H9 (cell line): ENCODE measurements at regions not wholly inside any gene's neighbourhood (a gene's known extent, or its start where the extent isn't known, plus 50 kb on each side); places are given as distances from the start of the nearest gene placed in this dataset.

Source experiments
- DNase-seq: peaks from one replicate; pipeline ENCODE4 v3.0.0-alpha.2; 2017
- H2AFZ ChIP-seq: one replicate; pipeline ENCODE4 v1.6.1; 2013; ENCODE audit warnings: mild to moderate bottlenecking, low read length, control low read depth, moderate library complexity
- H2AK5ac ChIP-seq: 2 replicates; pipeline ENCODE4 v1.6.1; 2013; ENCODE audit warnings: low read length, control low read depth, mixed read lengths; ENCODE audit not compliant: insufficient read length
- H2BK120ac ChIP-seq: one replicate; pipeline ENCODE4 v1.6.1; 2013; ENCODE audit warnings: low read depth, mild to moderate bottlenecking, low read length, control low read depth, inconsistent platforms; ENCODE audit not compliant: poor library complexity, severe bottlenecking
- H2BK12ac ChIP-seq: 2 replicates; pipeline ENCODE4 v1.6.1; 2013; ENCODE audit warnings: low read length, control low read depth, mixed read lengths, low read depth; ENCODE audit not compliant: insufficient read length
- H2BK15ac ChIP-seq: 2 replicates; pipeline ENCODE4 v1.6.1; 2013; ENCODE audit warnings: low read depth, low read length, control low read depth
- H2BK20ac ChIP-seq: one replicate; pipeline ENCODE4 v1.6.1; 2013; ENCODE audit warnings: low read depth, mild to moderate bottlenecking, low read length, control low read depth, inconsistent platforms; ENCODE audit not compliant: poor library complexity, severe bottlenecking
- H2BK5ac ChIP-seq: 2 replicates; pipeline ENCODE4 v1.6.1; 2013; ENCODE audit warnings: low read length, control low read depth, mixed read lengths; ENCODE audit not compliant: insufficient read length
- H3K14ac ChIP-seq: 2 replicates; pipeline ENCODE4 v1.6.1; 2013; ENCODE audit warnings: low read length, control low read depth; ENCODE audit not compliant: insufficient read depth
- H3K18ac ChIP-seq: 2 replicates; pipeline ENCODE4 v1.6.1; 2013; ENCODE audit warnings: low read depth, mild to moderate bottlenecking, mixed read lengths, low read length, control low read depth; ENCODE audit not compliant: insufficient read length
- H3K23ac ChIP-seq: 2 replicates; pipeline ENCODE4 v1.6.1; 2013; ENCODE audit warnings: low read length, control low read depth, mixed read lengths, low read depth; ENCODE audit not compliant: insufficient read length
- H3K23me2 ChIP-seq: 2 replicates; pipeline ENCODE4 v1.6.1; 2013; ENCODE audit warnings: low read depth, mild to moderate bottlenecking, mixed read lengths, low read length, control low read depth; ENCODE audit not compliant: insufficient read length, poor library complexity, severe bottlenecking
- H3K27ac ChIP-seq: 2 replicates; pipeline ENCODE4 v1.5.1; 2013; ENCODE audit warnings: low read length, control low read depth, mixed read lengths, low read depth; ENCODE audit not compliant: insufficient read length
- H3K27me3 ChIP-seq: 2 replicates; pipeline ENCODE4 v1.6.1; 2013; ENCODE audit warnings: low read length, control low read depth, inconsistent platforms; ENCODE audit not compliant: insufficient read depth
- H3K4ac ChIP-seq: 2 replicates; pipeline ENCODE4 v1.6.1; 2013; ENCODE audit warnings: low read depth, mild to moderate bottlenecking, control low read depth, inconsistent platforms, low read length, moderate library complexity
- H3K4me1 ChIP-seq: 2 replicates; pipeline ENCODE4 v1.6.1; 2013; ENCODE audit warnings: low read length, control low read depth, inconsistent platforms; ENCODE audit not compliant: insufficient read depth
- H3K4me2 ChIP-seq: 2 replicates; pipeline ENCODE4 v1.6.1; 2013; ENCODE audit warnings: low read length, control low read depth, mixed read lengths; ENCODE audit not compliant: insufficient read length, insufficient read depth
- H3K56ac ChIP-seq: 2 replicates; pipeline ENCODE4 v1.6.1; 2013; ENCODE audit warnings: low read depth, mild to moderate bottlenecking, mixed read lengths, low read length, control low read depth; ENCODE audit not compliant: insufficient read length
- H3K79me1 ChIP-seq: 2 replicates; pipeline ENCODE4 v1.6.1; 2013; ENCODE audit warnings: low read depth, mild to moderate bottlenecking, moderate library complexity, low read length, control low read depth, inconsistent platforms; ENCODE audit not compliant: insufficient read depth, poor library complexity, severe bottlenecking
- H3K79me2 ChIP-seq: 2 replicates; pipeline ENCODE4 v1.6.1; 2013; ENCODE audit warnings: low read length, control low read depth, inconsistent platforms; ENCODE audit not compliant: insufficient read depth
- H3K9ac ChIP-seq: 2 replicates; pipeline ENCODE4 v1.6.1; 2013; ENCODE audit warnings: low read length, control low read depth, mixed read lengths; ENCODE audit not compliant: insufficient read length; ENCODE audit errors: extremely low read depth
- H3K9me3 ChIP-seq: one replicate; pipeline ENCODE4 v1.6.1; 2013; ENCODE audit warnings: low read depth, low read length, inconsistent platforms; ENCODE audit not compliant: control insufficient read depth
- H3T11ph ChIP-seq: one replicate; pipeline ENCODE4 v1.6.1; 2013; ENCODE audit warnings: mild to moderate bottlenecking, low read length, control low read depth, inconsistent platforms
- H4K20me1 ChIP-seq: one replicate; pipeline ENCODE4 v1.6.1; 2013; ENCODE audit not compliant: control insufficient read depth, insufficient read length, insufficient read depth
- H4K5ac ChIP-seq: 2 replicates; pipeline ENCODE4 v1.6.1; 2013; ENCODE audit warnings: low read depth, mild to moderate bottlenecking, mixed read lengths, low read length, control low read depth; ENCODE audit not compliant: insufficient read length
- H4K8ac ChIP-seq: replicated peaks from 2 replicates; pipeline ENCODE4 v1.6.1; 2013; ENCODE audit warnings: low read length, control low read depth, mixed read lengths, low read depth; ENCODE audit not compliant: insufficient read length
- H4K91ac ChIP-seq: 2 replicates; pipeline ENCODE4 v1.6.1; 2013; ENCODE audit warnings: low read depth, mild to moderate bottlenecking, moderate library complexity, mixed read lengths, low read length, control low read depth; ENCODE audit not compliant: insufficient read length
- H3K27ac Mint-ChIP-seq, 3 experiments: 2 replicates in 2 of 3; 3 replicates in 1 of 3; pipeline ENCODE4 v1.8.0; 2020 to 2021; ENCODE audit warnings: mixed read lengths in 3 of 3, mild to moderate bottlenecking in 1 of 3, moderate library complexity in 1 of 3
- H3K27me3 Mint-ChIP-seq: 2 replicates; pipeline ENCODE4 v1.8.0; 2021; ENCODE audit warnings: low read depth, mild to moderate bottlenecking, moderate library complexity, mixed read lengths
- H3K36me3 Mint-ChIP-seq, 3 experiments: 2 replicates in 2 of 3; 3 replicates in 1 of 3; pipeline ENCODE4 v1.8.0; 2020 to 2021; ENCODE audit warnings: low read depth in 3 of 3, mixed read lengths in 3 of 3; ENCODE audit not compliant: insufficient read depth in 1 of 3
- H3K4me1 Mint-ChIP-seq, 2 experiments: 2 replicates each; pipeline ENCODE4 v1.8.0; 2020; ENCODE audit warnings: mixed read lengths in 2 of 2
- H3K4me3 Mint-ChIP-seq, 2 experiments: 2 replicates in 1 of 2; 3 replicates in 1 of 2; pipeline ENCODE4 v1.8.0; 2020 to 2021; ENCODE audit warnings: mild to moderate bottlenecking in 2 of 2, mixed read lengths in 2 of 2, moderate library complexity in 1 of 2
- H3K9me3 Mint-ChIP-seq, 2 experiments: 2 replicates in 1 of 2; 3 replicates in 1 of 2; pipeline ENCODE4 v1.8.0; 2020; ENCODE audit warnings: mild to moderate bottlenecking in 2 of 2, mixed read lengths in 2 of 2, moderate library complexity in 1 of 2
- CTCF ChIP-seq: fragments of 200-600 bp; sonication (generic); conservative IDR thresholded peaks from 3 replicates; pipeline ENCODE4 v1.8.0; 2021; ENCODE audit warnings: antibody characterized with exemption, mild to moderate bottlenecking
- WGBS: extraction: QIAGEN DNeasy Blood & Tissue Kit; methylation state at CpG from one replicate; pipeline ENCODE4 v1.1.7; 2013; ENCODE audit warnings: missing lambda C conversion rate, low lambda C conversion rate, mixed read lengths; ENCODE audit not compliant: insufficient read length; ENCODE audit errors: extremely low coverage; 5-methylcytosine and 5-hydroxymethylcytosine counted together

- TF ChIP-seq CTCF: no peak
- Mint-ChIP-seq H3K36me3 (peaks cover 6 to 9% (median 8%) of the 10 kb centered on the region in 3 experiments; a peak in 6 of 7 replicates), H3K27ac (no peak overlapping the region), H3K27me3 (no peaks in the 10 kb centered on the region; the same call in 1 of the 2 replicates), H3K4me1 (peaks cover 9 to 11% of the 10 kb centered on the region in 2 experiments), H3K9me3 (peaks cover 15 to 21% of the 10 kb centered on the region in 2 experiments), H3K4me3 (no peak overlapping the region)
- Histone ChIP-seq H3K14ac (no peak overlapping the region), H3K27me3 (no peaks in the 10 kb centered on the region), H3K4me2 (no peak overlapping the region), H3K23ac (no peak overlapping the region), H3K4ac (no peak overlapping the region), H3K4me1 (no peaks in the 10 kb centered on the region), H4K91ac (no peak overlapping the region), H3K56ac (no peak overlapping the region), H2AK5ac (no peak overlapping the region), H4K8ac (no peak overlapping the region), H3K79me2 (no peaks in the 10 kb centered on the region; the same call in 1 of the 2 replicates), H4K20me1 (no peaks in the 10 kb centered on the region), H3K18ac (no peak overlapping the region), H3K23me2 (no peaks in the 10 kb centered on the region), H3K9ac (no peak overlapping the region), H2BK12ac (no peak overlapping the region), H3K9me3 (peaks cover 11% of the 10 kb centered on the region), H3T11ph (no peak overlapping the region), H4K5ac (no peak overlapping the region), H3K79me1 (no peaks in the 10 kb centered on the region), H2BK20ac (no peak overlapping the region), H2BK5ac (no peak overlapping the region), H2AFZ (no peak overlapping the region), H3K27ac (no peak overlapping the region), H2BK120ac (no peak overlapping the region), H2BK15ac (no peak overlapping the region)
- no peak for DNase-seq
- no CpG with 5 or more reads among the region's 2 CpGs for WGBS
Measured at GRCh38 chr16:26623442-26623841, 443.3 kb upstream of the C16orf82 start.
